ENCODE measurements at regions not wholly inside any gene's neighbourhood (a gene's known extent, or its start where the extent isn't known, plus 50 kb on each side); places are given as distances from the start of the nearest gene placed in this dataset.

- no peak for DNase-seq
These were observed 92.2 kb downstream of the TEX51 start for GRCh38 chr2:126990605-126991532.

GRCh38 chr2:126994340-126994777 is 95.7 kb downstream of the TEX51 start:
- no peak for DNase-seq

GRCh38 chr2:126995621-126996377 is 97.1 kb downstream of the TEX51 start:
- DNase-seq = no peak

- DNase-seq = no peak
These were observed 97.6 kb downstream of the TEX51 start for GRCh38 chr2:126996378-126996699.
